ENCODE measurements at regions not wholly inside any gene's neighbourhood (a gene's known extent, or its start where the extent isn't known, plus 50 kb on each side); places are given as distances from the start of the nearest gene placed in this dataset.

DNA sequence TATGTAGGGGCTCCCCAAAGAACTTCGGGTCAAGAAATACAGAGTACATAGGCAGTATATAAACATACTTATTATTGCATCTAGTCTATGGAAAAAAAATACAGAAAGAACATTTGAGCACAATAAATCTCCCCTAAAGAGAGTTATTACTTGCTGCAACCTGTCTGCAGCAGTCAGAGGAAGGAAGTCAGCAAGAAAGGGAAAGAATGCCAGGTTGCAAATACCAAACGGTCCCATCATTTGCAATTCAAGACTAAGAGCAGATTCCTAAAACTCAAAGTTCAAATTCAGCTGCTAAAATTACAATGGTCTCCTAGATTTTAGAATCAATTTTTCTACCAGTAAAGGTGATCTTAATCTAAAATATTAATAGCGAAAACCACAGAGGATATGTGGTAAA, 236.2 kb upstream of the NUDT6 start:
- TF ChIP-seq EZH2 (IDR thresholded peaks at IDR 0.05) (no peak), EZH2phosphoT487 (IDR thresholded peaks at IDR 0.05) (no peak), CTCF (IDR thresholded peaks at IDR 0.05) (no peak)

DNA sequence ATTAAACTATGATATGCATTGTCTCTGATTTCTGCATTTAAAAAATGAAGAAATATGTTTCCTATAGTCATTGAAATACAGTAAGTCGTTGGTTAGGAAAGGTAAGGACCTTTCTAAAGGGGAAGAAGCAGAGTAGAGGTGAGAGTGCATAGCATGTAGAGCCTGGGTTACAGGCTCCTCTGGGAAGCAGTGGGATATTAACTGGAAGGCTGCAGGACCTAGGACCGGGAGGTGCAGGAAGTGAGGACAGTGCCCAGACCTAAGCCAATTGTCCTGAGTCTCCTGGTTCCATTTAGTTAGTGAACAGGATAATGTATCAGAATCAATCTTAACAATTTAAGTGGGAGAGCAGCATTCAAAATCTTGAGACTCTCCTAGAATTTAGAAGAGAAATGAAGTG, 237.1 kb upstream of the NUDT6 start:
- Mint-ChIP-seq H3K4me1 (no peaks in the 10 kb centered on the region), H3K27me3 (ENCODE audit: insufficient read depth, low read depth) (no peaks in the 10 kb centered on the region), H3K36me3 (peaks cover 2% of the 10 kb centered on the region), H3K27ac (no peak overlapping the region), H3K9me3 (peaks cover 2% of the 10 kb centered on the region), H3K4me3 (no peak overlapping the region)
- H3K27ac ChIP-seq, result peak overlapping the region; percentile 30
- H3F3A ChIP-seq (ENCODE audit: low read depth), result no peaks in the 10 kb centered on the region
- H3K9ac ChIP-seq, result no peak overlapping the region
- H3K9me3 ChIP-seq (ENCODE audit: low read depth), result no peaks in the 10 kb centered on the region
- H4K20me1 ChIP-seq (ENCODE audit: low read depth), result no peaks in the 10 kb centered on the region
- no peak for DNase-seq (ENCODE audit: low spot score)
- H3K36me3 ChIP-seq, result no peaks in the 10 kb centered on the region
- H3K4me3 ChIP-seq, result no peak overlapping the region
- H2AFZ ChIP-seq (replicated peaks), result no peak overlapping the region
- no peak for TF ChIP-seq EZH2 (IDR thresholded peaks at IDR 0.05)
- TF ChIP-seq EZH2phosphoT487 (IDR thresholded peaks at IDR 0.05), result no peak
- no peak for TF ChIP-seq CTCF (IDR thresholded peaks at IDR 0.05)
- H3K79me2 ChIP-seq (ENCODE audit: low read depth), result no peaks in the 10 kb centered on the region
- H3K4me2 ChIP-seq, result no peak overlapping the region
- peaks cover 3% of the 10 kb centered on the region for H3K4me1 ChIP-seq
- no peaks in the 10 kb centered on the region for H3K27me3 ChIP-seq

More for the DNA sequence above, 236.2 kb upstream of the NUDT6 start:
- Histone ChIP-seq H3K4me3 (no peak overlapping the region), H3K4me1 (peaks cover 3% of the 10 kb centered on the region), H4K20me1 (ENCODE audit: low read depth) (no peaks in the 10 kb centered on the region), H2AFZ (replicated peaks) (no peak overlapping the region), H3F3A (ENCODE audit: low read depth) (no peaks in the 10 kb centered on the region), H3K79me2 (ENCODE audit: low read depth) (no peaks in the 10 kb centered on the region), H3K9ac (no peak overlapping the region), H3K4me2 (no peak overlapping the region), H3K36me3 (no peaks in the 10 kb centered on the region), H3K27me3 (no peaks in the 10 kb centered on the region), H3K9me3 (ENCODE audit: low read depth) (no peaks in the 10 kb centered on the region), H3K27ac (no peak overlapping the region)
- Mint-ChIP-seq H3K27me3 (ENCODE audit: insufficient read depth, low read depth) (no peaks in the 10 kb centered on the region), H3K4me1 (no peaks in the 10 kb centered on the region), H3K4me3 (no peak overlapping the region), H3K36me3 (peaks cover 2% of the 10 kb centered on the region), H3K27ac (no peak overlapping the region), H3K9me3 (peaks cover 2% of the 10 kb centered on the region)
- no peak for DNase-seq (ENCODE audit: low spot score)

DNA sequence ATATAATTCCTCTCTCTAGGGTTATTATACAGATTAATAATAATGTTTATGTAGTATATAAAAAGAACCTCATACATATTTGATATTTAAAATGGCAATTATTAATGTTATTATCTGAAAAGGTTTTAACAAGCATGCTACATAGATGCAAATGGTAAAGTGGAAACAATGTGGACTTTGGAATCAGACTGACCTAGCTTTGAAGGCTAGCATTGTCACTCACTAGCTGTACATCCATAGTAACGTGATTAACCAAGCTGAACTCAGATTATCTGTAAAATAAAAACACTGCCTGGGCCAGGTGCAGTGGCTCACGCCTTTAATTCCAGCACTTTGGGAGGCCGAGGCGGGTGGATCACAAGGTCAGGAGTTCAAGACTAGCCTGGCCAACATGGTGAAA, 233.7 kb upstream of the SPRY1 start:
- H3K27ac ChIP-seq, result no peak overlapping the region
- H3F3A ChIP-seq (ENCODE audit: low read depth), result no peaks in the 10 kb centered on the region
- H3K36me3 Mint-ChIP-seq, result peaks cover 6% of the 10 kb centered on the region
- H3K4me3 ChIP-seq, result no peak overlapping the region
- H3K4me2 ChIP-seq, result no peak overlapping the region
- peaks cover 3% of the 10 kb centered on the region for H3K4me1 ChIP-seq
- H2AFZ ChIP-seq (replicated peaks), result no peak overlapping the region
- no peaks in the 10 kb centered on the region for H3K27me3 ChIP-seq
- DNase-seq (ENCODE audit: low spot score), result no peak
- H3K36me3 ChIP-seq, result no peaks in the 10 kb centered on the region
- no peaks in the 10 kb centered on the region for H3K27me3 Mint-ChIP-seq (ENCODE audit: insufficient read depth, low read depth)
- no peaks in the 10 kb centered on the region for H3K79me2 ChIP-seq (ENCODE audit: low read depth)
- H3K4me3 Mint-ChIP-seq, result no peak overlapping the region
- H3K27ac Mint-ChIP-seq, result no peak overlapping the region
- TF ChIP-seq CTCF (IDR thresholded peaks at IDR 0.05), result no peak
- TF ChIP-seq EZH2phosphoT487 (IDR thresholded peaks at IDR 0.05), result no peak
- no peak for TF ChIP-seq EZH2 (IDR thresholded peaks at IDR 0.05)
- H3K9me3 ChIP-seq (ENCODE audit: low read depth), result no peaks in the 10 kb centered on the region
- no peaks in the 10 kb centered on the region for H4K20me1 ChIP-seq (ENCODE audit: low read depth)
- no peaks in the 10 kb centered on the region for H3K4me1 Mint-ChIP-seq
- H3K9me3 Mint-ChIP-seq, result peaks cover 5% of the 10 kb centered on the region
- no peak overlapping the region for H3K9ac ChIP-seq

All from neural progenitor cell (in vitro differentiated cells).